T47D (cell line): ENCODE measurements at regions not wholly inside any gene's neighbourhood (a gene's known extent, or its start where the extent isn't known, plus 50 kb on each side); places are given as distances from the start of the nearest gene placed in this dataset.

Experiments
- DNase-seq, 2 experiments: peaks; one replicate each; pipeline versions ENCODE4 v3.0.0 to v3.0.0-alpha.2; 2011 to 2012; ENCODE audit warnings: low read depth in 1 of 2, low spot score in 1 of 2
- JUND ChIP-seq: IDR thresholded peaks from 2 replicates; pipeline ENCODE4 v1.6.1; 2012; ENCODE audit warnings: low read depth
- in situ Hi-C: cut with HindIII; loops from 2 replicates; pipeline ENCODE4 v1.10.0; 2016; ENCODE audit warnings: low sequenced_read_pairs, low pct_unique_long_range_greater_than_20kb

DNA sequence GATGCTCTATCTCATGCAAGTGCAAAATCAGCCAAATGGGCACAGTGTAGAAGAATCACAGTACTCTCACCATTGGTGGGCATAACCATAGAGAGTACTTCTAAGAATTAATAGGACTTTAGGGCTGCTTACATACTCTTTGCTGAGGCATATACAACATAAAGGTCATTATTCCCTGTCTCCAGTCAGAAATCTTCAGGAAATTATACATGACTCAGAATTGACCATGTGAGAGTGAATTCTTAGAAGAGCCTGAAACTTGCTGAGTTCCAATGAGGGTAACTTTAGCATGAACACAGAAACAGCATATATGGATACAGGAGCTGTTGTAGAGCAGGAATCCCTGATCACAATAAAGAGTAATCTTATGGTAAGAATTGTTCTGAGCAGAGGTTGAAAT, 498.7 kb downstream of the TENT5A start:
- in situ Hi-C loops = no loop called here
- no peak for TF ChIP-seq JUND
- DNase-seq = no peak

GRCh38 chr6:81252231-81252630, 500.2 kb downstream of the TENT5A start:
- no peak for DNase-seq
- no peak for TF ChIP-seq JUND
- in situ Hi-C loops = no loop called here

GRCh38 chr6:81246200-81246599, 506.3 kb downstream of the TENT5A start:
- no peak for TF ChIP-seq JUND
- no peak for DNase-seq
- in situ Hi-C loops = no loop called here

- TF ChIP-seq JUND = no peak
- in situ Hi-C loops = no loop called here
- no peak for DNase-seq
These were observed 509.9 kb downstream of the TENT5A start for GRCh38 chr6:81242624-81243023.

- TF ChIP-seq JUND = no peak
- DNase-seq = peak in 1 of 2 experiments; percentile 44
- in situ Hi-C loops = no loop called here
These were observed 511.1 kb downstream of the TENT5A start for GRCh38 chr6:81241126-81242041.

- DNase-seq = no peak
- TF ChIP-seq JUND = no peak
- in situ Hi-C loops = no loop called here
These were observed 514.1 kb downstream of the TENT5A start for GRCh38 chr6:81238390-81238789.

DNA sequence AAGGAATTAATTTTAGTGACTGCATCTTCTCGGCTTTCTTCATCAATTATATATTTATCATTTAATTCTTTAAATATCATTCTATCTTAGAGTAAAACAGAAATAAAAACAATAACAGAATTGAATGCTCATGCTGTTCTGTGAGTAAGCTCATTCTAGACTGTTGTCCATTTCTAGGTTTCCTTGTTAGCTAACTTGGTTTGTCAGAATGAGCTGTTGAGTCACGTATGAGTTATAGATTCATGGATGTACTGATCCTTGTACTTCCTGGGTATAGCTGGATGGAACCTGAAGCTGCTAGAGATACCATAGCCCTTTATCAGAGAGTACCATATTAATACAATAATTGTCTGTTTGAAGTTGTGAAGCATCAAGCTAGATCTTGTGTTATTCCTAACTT, 515.3 kb downstream of the TENT5A start:
- DNase-seq = no peak
- in situ Hi-C loops = no loop called here
- no peak for TF ChIP-seq JUND

DNA sequence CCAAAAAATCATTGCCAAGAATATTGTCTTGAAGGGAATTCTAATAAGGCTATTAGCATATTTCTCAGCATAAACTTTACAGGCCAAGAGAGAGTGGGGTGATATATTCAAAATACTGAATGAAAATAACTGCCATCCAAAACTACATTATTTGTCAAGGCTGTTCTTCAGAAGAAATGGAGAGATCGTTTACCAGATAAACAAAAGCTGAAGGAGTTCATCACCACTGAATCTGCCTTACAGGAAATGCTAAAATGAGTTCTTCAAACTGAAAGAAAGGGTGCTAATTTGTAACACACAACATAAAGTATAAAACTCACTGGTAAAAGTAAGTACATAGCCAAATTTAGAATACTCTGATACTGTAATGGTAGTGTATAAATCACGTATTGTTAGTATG, 517.0 kb downstream of the TENT5A start:
- no peak for DNase-seq
- in situ Hi-C loops = no loop called here
- no peak for TF ChIP-seq JUND

- no peak for DNase-seq
- no peak for TF ChIP-seq JUND
- in situ Hi-C loops = no loop called here
These were observed 518.5 kb downstream of the TENT5A start for GRCh38 chr6:81233990-81234389.

DNA sequence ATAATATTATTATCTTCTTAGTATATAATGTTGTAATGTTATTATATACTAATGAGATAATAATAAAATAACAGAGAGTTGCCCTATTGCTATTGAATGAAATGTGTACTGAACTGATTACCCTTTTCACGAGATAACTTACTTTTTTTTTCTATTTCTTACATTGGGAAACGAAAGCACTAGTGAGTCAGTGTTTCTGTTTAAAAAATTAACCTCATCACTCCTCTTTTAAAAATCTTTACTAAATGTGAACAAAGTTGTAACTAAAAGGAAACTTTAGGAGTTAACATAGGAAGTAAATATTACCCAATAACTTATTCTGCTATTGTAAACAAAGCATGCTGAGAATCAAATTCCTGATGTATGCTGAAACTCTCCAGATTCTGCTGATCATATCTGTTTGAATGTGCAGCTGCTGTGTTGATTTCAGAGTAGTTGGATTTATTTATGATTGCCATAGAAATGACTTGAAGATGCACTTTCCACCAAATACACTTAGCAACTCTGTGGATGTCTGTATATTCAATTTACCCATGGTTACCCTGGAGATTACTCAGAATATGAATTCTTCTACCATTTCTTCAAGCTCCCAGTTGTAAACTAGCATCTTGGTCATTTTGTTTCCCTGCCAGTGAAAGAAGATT, 523.4 kb downstream of the TENT5A start:
- no peak for TF ChIP-seq JUND
- in situ Hi-C loops = no loop called here
- DNase-seq = no peak

- in situ Hi-C loops = no loop called here
These were observed 525.5 kb downstream of the TENT5A start for GRCh38 chr6:81226957-81227356.

GRCh38 chr6:81216668-81217067, 535.8 kb downstream of the TENT5A start:
- no peak for TF ChIP-seq JUND
- peak in 1 of 2 experiments; percentile 9 for DNase-seq
- in situ Hi-C loops = no loop called here

More at GRCh38 chr6:81226957-81227356, 525.5 kb downstream of the TENT5A start:
- TF ChIP-seq JUND = no peak
- DNase-seq = no peak

DNA sequence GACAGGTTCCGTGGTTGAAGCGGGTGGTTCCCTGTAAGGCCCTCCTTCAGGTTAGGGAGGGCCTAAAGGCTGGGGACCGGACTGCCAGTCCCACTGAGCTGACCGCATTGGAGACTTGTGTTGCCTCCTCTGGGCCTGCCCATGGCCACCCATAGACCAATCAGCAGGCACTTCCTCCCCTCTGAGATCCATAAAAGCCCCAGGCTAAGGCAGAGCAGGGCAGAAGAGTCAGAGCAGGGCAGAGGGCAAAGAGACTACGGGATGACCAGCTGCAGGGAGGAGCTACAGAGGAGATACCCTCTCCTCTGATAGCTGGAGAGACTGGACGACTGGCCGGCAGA, 537.4 kb downstream of the TENT5A start:
- TF ChIP-seq JUND = no peak
- DNase-seq = no peak
- in situ Hi-C loops = no loop called here
